ENCODE measurements at regions not wholly inside any gene's neighbourhood (a gene's known extent, or its start where the extent isn't known, plus 50 kb on each side); places are given as distances from the start of the nearest gene placed in this dataset.

GRCh38 chr2:2840681-2841300, 509.7 kb upstream of the MYT1L start:
- no peak overlapping the region for H3K4me3 ChIP-seq
- TF ChIP-seq, protein P1, sequence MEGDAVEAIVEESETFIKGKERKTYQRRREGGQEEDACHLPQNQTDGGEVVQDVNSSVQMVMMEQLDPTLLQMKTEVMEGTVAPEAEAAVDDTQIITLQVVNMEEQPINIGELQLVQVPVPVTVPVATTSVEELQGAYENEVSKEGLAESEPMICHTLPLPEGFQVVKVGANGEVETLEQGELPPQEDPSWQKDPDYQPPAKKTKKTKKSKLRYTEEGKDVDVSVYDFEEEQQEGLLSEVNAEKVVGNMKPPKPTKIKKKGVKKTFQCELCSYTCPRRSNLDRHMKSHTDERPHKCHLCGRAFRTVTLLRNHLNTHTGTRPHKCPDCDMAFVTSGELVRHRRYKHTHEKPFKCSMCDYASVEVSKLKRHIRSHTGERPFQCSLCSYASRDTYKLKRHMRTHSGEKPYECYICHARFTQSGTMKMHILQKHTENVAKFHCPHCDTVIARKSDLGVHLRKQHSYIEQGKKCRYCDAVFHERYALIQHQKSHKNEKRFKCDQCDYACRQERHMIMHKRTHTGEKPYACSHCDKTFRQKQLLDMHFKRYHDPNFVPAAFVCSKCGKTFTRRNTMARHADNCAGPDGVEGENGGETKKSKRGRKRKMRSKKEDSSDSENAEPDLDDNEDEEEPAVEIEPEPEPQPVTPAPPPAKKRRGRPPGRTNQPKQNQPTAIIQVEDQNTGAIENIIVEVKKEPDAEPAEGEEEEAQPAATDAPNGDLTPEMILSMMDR (IDR thresholded peaks at IDR 0.05): no peak
- TF ChIP-seq POLR2A (IDR thresholded peaks at IDR 0.05) (no peak), POLR2AphosphoS5 (IDR thresholded peaks at IDR 0.05) (no peak), EP300 (IDR thresholded peaks at IDR 0.05) (no peak)
- no peak overlapping the region for H3K27ac ChIP-seq
- no peaks in the 10 kb centered on the region for H3K4me1 ChIP-seq
- no peaks in the 10 kb centered on the region for H3K9me3 ChIP-seq
- 93% methylated on average over 17 of the region's 17 CpGs for WGBS, 2 donors
- H3K36me3 ChIP-seq: no peaks in the 10 kb centered on the region
- intact Hi-C loops (cut with DNase I): loop anchor here (10.0 kb wide), 1 partner anchor 176 kb away; no protein-coding TSS in a partner anchor
- no peaks in the 10 kb centered on the region for H3K27me3 ChIP-seq
- DNase-seq: no peak

DNA sequence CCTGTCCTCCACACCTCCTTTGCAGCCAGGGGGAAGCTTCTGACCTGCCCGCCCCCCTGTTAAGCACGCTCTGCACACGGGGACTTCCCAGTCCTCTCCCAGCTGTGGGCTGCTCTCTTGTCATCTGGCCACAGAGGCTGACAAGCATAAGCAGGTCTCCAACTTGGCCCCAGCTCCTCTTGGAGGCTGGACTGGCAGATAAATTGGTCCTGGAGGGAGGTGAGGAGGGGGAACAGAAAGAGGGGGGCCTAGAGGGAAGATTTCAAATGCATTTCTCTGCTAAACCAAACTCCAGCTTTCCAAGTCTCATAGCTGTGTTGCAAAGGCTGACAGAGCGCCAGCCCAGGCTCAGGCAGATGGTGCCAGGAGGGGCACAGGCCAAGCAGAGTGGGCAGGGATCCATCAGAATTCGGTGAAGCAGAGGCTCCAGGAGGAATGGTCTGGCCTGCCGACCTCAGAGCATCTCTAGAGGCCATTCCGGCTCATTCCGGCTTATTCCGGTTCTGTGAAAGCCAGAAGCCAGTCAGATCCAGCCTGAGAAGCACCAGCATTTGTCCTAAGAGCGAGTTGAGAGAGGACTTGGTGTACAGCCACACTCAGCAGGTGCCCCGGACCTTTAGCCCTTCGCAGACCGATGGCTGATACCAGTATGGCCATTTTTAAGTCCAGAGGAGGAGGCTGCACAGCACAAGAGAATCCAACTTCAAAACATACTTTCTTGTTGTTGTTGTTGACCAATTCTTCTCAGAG, 508.9 kb upstream of the MYT1L start:
- no peaks in the 10 kb centered on the region for H3K4me1 ChIP-seq
- intact Hi-C loops (cut with DNase I): loop anchor here (10.0 kb wide), 1 partner anchor 175 kb away; no protein-coding TSS in a partner anchor
- DNase-seq: no peak
- WGBS, 2 donors: 77 to 78% methylated on average over 13 of the region's 13 CpGs
- no peak for TF ChIP-seq POLR2AphosphoS5 (IDR thresholded peaks at IDR 0.05)
- no peak for TF ChIP-seq EP300 (IDR thresholded peaks at IDR 0.05)
- TF ChIP-seq, protein P1 (IDR thresholded peaks at IDR 0.05): no peak
- H3K36me3 ChIP-seq: no peaks in the 10 kb centered on the region
- H3K27ac ChIP-seq: no peak overlapping the region
- no peaks in the 10 kb centered on the region for H3K27me3 ChIP-seq
- no peak overlapping the region for H3K4me3 ChIP-seq
- no peaks in the 10 kb centered on the region for H3K9me3 ChIP-seq

- H3K27ac ChIP-seq: no peak overlapping the region
- no peaks in the 10 kb centered on the region for H3K27me3 ChIP-seq
- H3K9me3 ChIP-seq: no peaks in the 10 kb centered on the region
- intact Hi-C loops (cut with DNase I): no loop called here
- no peaks in the 10 kb centered on the region for H3K4me1 ChIP-seq
- H3K4me3 ChIP-seq: no peak overlapping the region
- DNase-seq: no peak
- WGBS, 2 donors: 69 to 82% methylated on average over 7 of the region's 7 CpGs
- TF ChIP-seq, protein P1 (IDR thresholded peaks at IDR 0.05): no peak
- no peak for TF ChIP-seq EP300 (IDR thresholded peaks at IDR 0.05)
- no peaks in the 10 kb centered on the region for H3K36me3 ChIP-seq
Measured at GRCh38 chr2:2839393-2839781, 508.3 kb upstream of the MYT1L start.

DNA sequence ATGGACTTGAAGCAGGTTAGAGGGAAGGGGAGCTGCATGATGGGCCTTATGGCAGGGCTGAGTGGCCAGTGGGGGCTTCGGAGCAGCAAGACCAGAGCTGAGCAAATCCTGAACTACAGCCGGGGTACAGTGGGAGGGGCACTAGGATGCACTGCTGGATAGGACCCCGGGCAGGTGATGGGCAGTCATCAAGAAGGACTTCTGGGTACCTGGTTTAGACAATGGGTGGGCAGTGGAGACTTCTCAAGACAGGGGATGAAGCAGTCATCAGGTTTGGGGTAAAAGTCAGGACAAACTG, 507.4 kb upstream of the MYT1L start:
- TF ChIP-seq POLR2A (IDR thresholded peaks at IDR 0.05) (no peak), EP300 (IDR thresholded peaks at IDR 0.05) (no peak), POLR2AphosphoS5 (IDR thresholded peaks at IDR 0.05) (no peak)
- TF ChIP-seq, protein P1 (IDR thresholded peaks at IDR 0.05): no peak
- H3K27ac ChIP-seq: no peak overlapping the region
- DNase-seq: no peak
- no peaks in the 10 kb centered on the region for H3K4me1 ChIP-seq
- 87 to 90% methylated on average over 3 of the region's 3 CpGs for WGBS, 2 donors
- H3K27me3 ChIP-seq: no peaks in the 10 kb centered on the region
- intact Hi-C loops (cut with DNase I): no loop called here
- no peaks in the 10 kb centered on the region for H3K36me3 ChIP-seq
- no peak overlapping the region for H3K4me3 ChIP-seq
- H3K9me3 ChIP-seq: no peaks in the 10 kb centered on the region

Data from sigmoid colon (tissue), 6 donors.